K562 (cell line): ENCODE measurements at regions not wholly inside any gene's neighbourhood (a gene's known extent, or its start where the extent isn't known, plus 50 kb on each side); places are given as distances from the start of the nearest gene placed in this dataset.

Experiments used
- ATAC-seq: fragments of 200-7000 bp; cut with Tn5 transposase; 3 replicates; pipeline ENCODE4 v1.9.1; 2020; ENCODE audit warnings: moderate library complexity
- BruUV-seq: library from RNA; stranded (reverse); fragments of 400-500 nt; replicated peaks from 2 replicates; lab custom pipeline; 2021; lab: Mats Ljungman, UMichigan
- CTCF ChIA-PET: fragments of 300-600 bp; formaldehyde crosslinking; extraction: SDS; loops from one replicate; lab custom pipeline; 2021; ENCODE audit warnings: low intra/inter-chr PET ratio; lab: Yijun Ruan, JAX
- POLR2A ChIA-PET: fragments of 300-600, 350-650 bp; sonication (Branson Sonifier 250); formaldehyde crosslinking; extraction: SDS; loops from one replicate; lab custom pipeline; 2021; ENCODE audit warnings: antibody characterized with exemption, inconsistent platforms; lab: Yijun Ruan, JAX
- DNase-seq, 4 experiments: peaks; one replicate each; pipeline versions ENCODE4 v3.0.0 to v3.0.0-alpha.2; 2011 to 2018; ENCODE audit warnings: low spot score in 3 of 4, mixed read lengths in 3 of 4; ENCODE audit errors: extremely low read depth in 1 of 4
- FAIRE-seq: peaks from 2 replicates; lab custom pipeline; 2011; peaks lifted over from hg19 to GRCh38; lab: Jason Lieb, UNC
- H2AFZ ChIP-seq: 2 replicates; pipeline ENCODE4 v1.6.0; 2011; ENCODE audit warnings: low read depth, low read length, control low read depth, inconsistent platforms
- H3K27ac ChIP-seq: fragments of 200-600 bp; 3 replicates; pipeline ENCODE4 v1.8.0; 2011; ENCODE audit warnings: low read depth, mild to moderate bottlenecking, control low read depth, inconsistent platforms, low read length, moderate library complexity, mixed read lengths; ENCODE audit errors: extremely low read depth
- H3K27me3 ChIP-seq, 2 experiments: fragments of 300-600 bp in 1 of 2; 2 replicates in 1 of 2; 3 replicates in 1 of 2; pipeline versions ENCODE4 v1.6.0 to v1.8.0; 2011; ENCODE audit warnings: inconsistent platforms in 2 of 2, low read length in 2 of 2, mild to moderate bottlenecking in 1 of 2, mixed read lengths in 1 of 2, moderate library complexity in 1 of 2; ENCODE audit not compliant: control insufficient read depth in 2 of 2, insufficient read depth in 2 of 2
- H3K36me3 ChIP-seq: fragments of 300-600 bp; 3 replicates; pipeline ENCODE4 v1.8.0; 2011; ENCODE audit warnings: mild to moderate bottlenecking, low read length, inconsistent platforms; ENCODE audit not compliant: control insufficient read depth, insufficient read depth
- H3K4me1 ChIP-seq, 2 experiments: fragments of 200-600 bp in 1 of 2; replicated peaks in 1 of 2; 2 replicates in 1 of 2; 3 replicates in 1 of 2; pipeline versions ENCODE4 v1.5.1 to v1.8.0; 2011; ENCODE audit warnings: inconsistent platforms in 2 of 2, low read length in 2 of 2, mild to moderate bottlenecking in 1 of 2, mixed read lengths in 1 of 2, moderate library complexity in 1 of 2; ENCODE audit not compliant: control insufficient read depth in 2 of 2, insufficient read depth in 2 of 2
- H3K4me2 ChIP-seq: 2 replicates; pipeline ENCODE4 v1.6.1; 2011; ENCODE audit warnings: low read length, control low read depth, inconsistent platforms, mixed read lengths; ENCODE audit not compliant: insufficient read depth
- H3K4me3 ChIP-seq: fragments of 200-600 bp; sonication (generic), shearing (Covaris generic); 2 replicates; pipeline ENCODE4 v1.5.1; 2016; ENCODE audit warnings: control low read depth, inconsistent platforms
- H3K79me2 ChIP-seq: fragments of 200-600 bp; 3 replicates; pipeline ENCODE4 v1.8.0; 2011; ENCODE audit warnings: low read length, inconsistent platforms; ENCODE audit not compliant: control insufficient read depth, insufficient read depth
- H3K9ac ChIP-seq, 2 experiments: 2 replicates each; pipeline versions ENCODE4 v1.6.0 to v1.6.1; 2011; ENCODE audit warnings: low read depth in 2 of 2, low read length in 2 of 2, control low read depth in 1 of 2, inconsistent platforms in 1 of 2, mild to moderate bottlenecking in 1 of 2, mixed read lengths in 1 of 2; ENCODE audit not compliant: insufficient read depth in 1 of 2
- H3K9me1 ChIP-seq: one replicate; pipeline ENCODE4 v1.6.0; 2011; ENCODE audit warnings: inconsistent platforms, mild to moderate bottlenecking, low read length, moderate library complexity; ENCODE audit not compliant: control insufficient read depth, insufficient read depth
- H3K9me3 ChIP-seq: replicated peaks from 2 replicates; pipeline ENCODE4 v1.5.1; 2011; ENCODE audit warnings: low read depth, low read length, inconsistent platforms; ENCODE audit not compliant: control insufficient read depth, insufficient read depth
- H4K20me1 ChIP-seq: replicated peaks from 2 replicates; pipeline ENCODE4 v1.6.1; 2011; ENCODE audit warnings: low read length, inconsistent platforms, mixed read lengths; ENCODE audit not compliant: control insufficient read depth, insufficient read depth
- ADNP ChIP-seq: fragments of 200-800 bp; sonication (Bioruptor generic); IDR thresholded peaks from 2 replicates; pipeline ENCODE4 v1.6.1; 2016; ENCODE audit warnings: missing genetic modification characterization, missing compliant biosample characterization
- ASH1L ChIP-seq: fragments of 450-650 bp; IDR thresholded peaks from 2 replicates; pipeline ENCODE4 v1.6.1; 2018; ENCODE audit warnings: borderline replicate concordance, mild to moderate bottlenecking, low read depth; ENCODE audit not compliant: partially characterized antibody
- CHD4 ChIP-seq: fragments of 200-600 bp; sonication (generic); IDR thresholded peaks from 3 replicates; pipeline ENCODE4 v1.6.1; 2012; ENCODE audit warnings: low read depth, mild to moderate bottlenecking, mixed read lengths, low read length, inconsistent platforms; ENCODE audit not compliant: insufficient read depth, insufficient replicate concordance, poor library complexity, severe bottlenecking
- FOXA3 ChIP-seq, 2 experiments: fragments of 450-650 bp in 1 of 2; sonication (generic) in 1 of 2; formaldehyde crosslinking; IDR thresholded peaks in 1 of 2; conservative IDR thresholded peaks in 1 of 2; 2 replicates each; pipeline versions ENCODE4 v1.4.0 to v1.8.0; 2020 to 2022; ENCODE audit warnings: mild to moderate bottlenecking in 2 of 2, missing genetic modification reagents in 1 of 2
- MYNN ChIP-seq, 2 experiments: sonication (generic); formaldehyde crosslinking in 1 of 2; IDR thresholded peaks; 2 replicates each; pipeline versions ENCODE4 v1.5.0 to v1.6.1; 2016 to 2020; ENCODE audit warnings: antibody characterized with exemption in 1 of 2, missing genetic modification reagents in 1 of 2
- ZNF316 ChIP-seq: fragments of 450-650 bp; IDR thresholded peaks from 2 replicates; pipeline ENCODE4 v1.6.1; 2016
- ZNF561 ChIP-seq: fragments of 450-650 bp; formaldehyde crosslinking; conservative IDR thresholded peaks from 2 replicates; pipeline ENCODE4 v1.4.0; 2020; ENCODE audit warnings: mild to moderate bottlenecking, moderate library complexity
- ZNF79 ChIP-seq: fragments of 250-450 bp; sonication (Bioruptor Pico); IDR thresholded peaks from 2 replicates; pipeline ENCODE4 v1.4.0; 2020; ENCODE audit warnings: low read depth, mild to moderate bottlenecking, moderate library complexity
- WGBS: fragments of 100-300 bp; shearing (Covaris generic); methylation state at CpG from one replicate; pipeline ENCODE4 v1.1.6; 2016; ENCODE audit warnings: low coverage, mixed read lengths; ENCODE audit not compliant: insufficient coverage; ENCODE audit errors: missing lambda C conversion rate; 5-methylcytosine and 5-hydroxymethylcytosine counted together
- in situ Hi-C: fragments of 300-500 bp; cut with MboI; formaldehyde crosslinking; loops from 4 replicates; pipeline ENCODE4 v1.15.0; 2018; ENCODE audit warnings: inconsistent platforms, mixed read lengths
- intact Hi-C: fragments of 100-400 bp; cut with micrococcal nuclease; formaldehyde crosslinking; loops from 2 replicates; pipeline ENCODE4 v1.14.2; 2022
- TF ChIP-seq, protein P1 (sequence below): fragments of 450-650 bp; formaldehyde crosslinking; IDR thresholded peaks from 2 replicates; pipeline ENCODE4 v1.4.0; 2022; ENCODE audit warnings: mild to moderate bottlenecking, moderate library complexity
- TF ChIP-seq, protein P2 (sequence below): sonication (generic); formaldehyde crosslinking; IDR thresholded peaks from 2 replicates; pipeline ENCODE4 v1.8.1; 2023; ENCODE audit warnings: mild to moderate bottlenecking, missing genetic modification reagents

- BruUV-seq = no TSS peak
- in situ Hi-C loops = no loop called here
- no peaks in the 10 kb centered on the region for H3K9me1 ChIP-seq
- no peaks in the 10 kb centered on the region for H3K9me3 ChIP-seq
- H3K9ac ChIP-seq = no peak overlapping the region
- H3K79me2 ChIP-seq = no peaks in the 10 kb centered on the region
- CTCF ChIA-PET = no interaction called here
- H3K27ac ChIP-seq = no peak overlapping the region
- ATAC-seq (no peak), DNase-seq (no peak), FAIRE-seq (no peak)
- intact Hi-C loops = no loop called here
- no peak overlapping the region for H3K4me3 ChIP-seq
- no peaks in the 10 kb centered on the region for H3K4me1 ChIP-seq
- H3K27me3 ChIP-seq = no peaks in the 10 kb centered on the region
- H3K4me2 ChIP-seq = no peak overlapping the region
- no peak overlapping the region for H2AFZ ChIP-seq
- WGBS = 3% methylated on average over 3 of the region's 3 CpGs
- H3K36me3 ChIP-seq = no peaks in the 10 kb centered on the region
- TF ChIP-seq FOXA3 (CRISPR knock-in tag; conservative IDR thresholded peaks at IDR 0.05 in 1 of 2, IDR thresholded peaks at IDR 0.05 in 1 of 2) (no peak), MYNN (IDR thresholded peaks at IDR 0.05) (no peak), MYNN (CRISPR knock-in tag; IDR thresholded peaks at IDR 0.05) (no peak), ZNF316 (no peak), ZNF79 (no peak), ADNP (tag) (no peak), CHD4 (no peak), ZNF561 (CRISPR knock-in tag) (no peak), ASH1L (no peak)
- TF ChIP-seq, protein P1, sequence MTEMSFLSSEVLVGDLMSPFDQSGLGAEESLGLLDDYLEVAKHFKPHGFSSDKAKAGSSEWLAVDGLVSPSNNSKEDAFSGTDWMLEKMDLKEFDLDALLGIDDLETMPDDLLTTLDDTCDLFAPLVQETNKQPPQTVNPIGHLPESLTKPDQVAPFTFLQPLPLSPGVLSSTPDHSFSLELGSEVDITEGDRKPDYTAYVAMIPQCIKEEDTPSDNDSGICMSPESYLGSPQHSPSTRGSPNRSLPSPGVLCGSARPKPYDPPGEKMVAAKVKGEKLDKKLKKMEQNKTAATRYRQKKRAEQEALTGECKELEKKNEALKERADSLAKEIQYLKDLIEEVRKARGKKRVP = no peak
- TF ChIP-seq, protein P2, sequence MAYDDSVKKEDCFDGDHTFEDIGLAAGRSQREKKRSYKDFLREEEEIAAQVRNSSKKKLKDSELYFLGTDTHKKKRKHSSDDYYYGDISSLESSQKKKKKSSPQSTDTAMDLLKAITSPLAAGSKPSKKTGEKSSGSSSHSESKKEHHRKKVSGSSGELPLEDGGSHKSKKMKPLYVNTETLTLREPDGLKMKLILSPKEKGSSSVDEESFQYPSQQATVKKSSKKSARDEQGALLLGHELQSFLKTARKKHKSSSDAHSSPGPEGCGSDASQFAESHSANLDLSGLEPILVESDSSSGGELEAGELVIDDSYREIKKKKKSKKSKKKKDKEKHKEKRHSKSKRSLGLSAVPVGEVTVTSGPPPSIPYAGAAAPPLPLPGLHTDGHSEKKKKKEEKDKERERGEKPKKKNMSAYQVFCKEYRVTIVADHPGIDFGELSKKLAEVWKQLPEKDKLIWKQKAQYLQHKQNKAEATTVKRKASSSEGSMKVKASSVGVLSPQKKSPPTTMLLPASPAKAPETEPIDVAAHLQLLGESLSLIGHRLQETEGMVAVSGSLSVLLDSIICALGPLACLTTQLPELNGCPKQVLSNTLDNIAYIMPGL = no peak
- no peaks in the 10 kb centered on the region for H4K20me1 ChIP-seq
- POLR2A ChIA-PET = no interaction called here
Measured at GRCh38 chr1:60298290-60298689, 224.7 kb upstream of the C1orf87 start.
